Upper lobe of left lung (tissue), 4 donors: ENCODE measurements at regions not wholly inside any gene's neighbourhood (a gene's known extent, or its start where the extent isn't known, plus 50 kb on each side); places are given as distances from the start of the nearest gene placed in this dataset.

Source experiments
- POLR2A ChIP-seq, 4 donors: fragments of 450-650 bp; IDR thresholded peaks; one replicate each; pipeline ENCODE4 v1.5.1; 2016 to 2017; ENCODE audit warnings: antibody characterized with exemption in 4 of 4, mild to moderate bottlenecking in 2 of 4
- POLR2AphosphoS5 ChIP-seq, 2 donors: sonication (generic); formaldehyde crosslinking; IDR thresholded peaks; one replicate each; pipeline ENCODE4 v1.5.1; 2017; ENCODE audit warnings: antibody characterized with exemption in 2 of 2
- TF ChIP-seq, protein P1 (sequence below), 6 experiments: fragments of 450-650 bp in 4 of 6; fragments of 200-600 bp in 2 of 6; sonication (generic) in 2 of 6; IDR thresholded peaks; one replicate each; pipeline ENCODE4 v1.5.1; 2016 to 2019; ENCODE audit warnings: antibody characterized with exemption in 6 of 6

DNA sequence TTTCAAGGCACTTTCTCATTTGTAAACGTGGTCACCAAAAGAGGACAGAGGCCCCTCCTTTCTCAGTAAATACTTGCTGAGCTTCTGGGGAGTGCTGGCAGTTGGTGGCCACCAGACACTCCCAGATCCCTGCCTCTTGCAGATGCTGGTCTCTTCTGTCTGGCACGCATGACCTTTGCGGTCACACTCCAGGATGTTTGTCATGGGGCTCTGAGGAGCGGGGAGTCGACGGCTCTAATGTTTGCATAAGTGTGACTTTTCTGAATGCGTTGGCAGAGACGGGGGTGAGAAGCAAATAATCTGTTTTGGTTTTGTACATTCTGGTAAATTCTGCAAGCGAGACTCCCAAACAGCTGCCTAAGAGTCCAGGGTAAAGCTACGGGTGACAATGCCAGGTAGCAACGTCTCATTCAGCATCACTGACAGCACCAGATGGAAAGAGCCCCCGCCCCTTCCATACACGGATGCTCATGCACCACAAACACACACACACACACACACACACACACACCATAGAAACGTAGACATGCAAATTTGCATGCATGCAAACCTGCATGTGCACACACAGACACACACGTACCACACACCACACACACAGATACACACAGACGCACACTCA lies 101.1 kb downstream of the YTHDF1 start:
- TF ChIP-seq, protein P1, sequence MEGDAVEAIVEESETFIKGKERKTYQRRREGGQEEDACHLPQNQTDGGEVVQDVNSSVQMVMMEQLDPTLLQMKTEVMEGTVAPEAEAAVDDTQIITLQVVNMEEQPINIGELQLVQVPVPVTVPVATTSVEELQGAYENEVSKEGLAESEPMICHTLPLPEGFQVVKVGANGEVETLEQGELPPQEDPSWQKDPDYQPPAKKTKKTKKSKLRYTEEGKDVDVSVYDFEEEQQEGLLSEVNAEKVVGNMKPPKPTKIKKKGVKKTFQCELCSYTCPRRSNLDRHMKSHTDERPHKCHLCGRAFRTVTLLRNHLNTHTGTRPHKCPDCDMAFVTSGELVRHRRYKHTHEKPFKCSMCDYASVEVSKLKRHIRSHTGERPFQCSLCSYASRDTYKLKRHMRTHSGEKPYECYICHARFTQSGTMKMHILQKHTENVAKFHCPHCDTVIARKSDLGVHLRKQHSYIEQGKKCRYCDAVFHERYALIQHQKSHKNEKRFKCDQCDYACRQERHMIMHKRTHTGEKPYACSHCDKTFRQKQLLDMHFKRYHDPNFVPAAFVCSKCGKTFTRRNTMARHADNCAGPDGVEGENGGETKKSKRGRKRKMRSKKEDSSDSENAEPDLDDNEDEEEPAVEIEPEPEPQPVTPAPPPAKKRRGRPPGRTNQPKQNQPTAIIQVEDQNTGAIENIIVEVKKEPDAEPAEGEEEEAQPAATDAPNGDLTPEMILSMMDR (IDR thresholded peaks at IDR 0.05) = no peak
- no peak for TF ChIP-seq POLR2A (IDR thresholded peaks at IDR 0.05)
- TF ChIP-seq POLR2AphosphoS5 (IDR thresholded peaks at IDR 0.05) = no peak
